ENCODE measurements at regions not wholly inside any gene's neighbourhood (a gene's known extent, or its start where the extent isn't known, plus 50 kb on each side); places are given as distances from the start of the nearest gene placed in this dataset.

GRCh38 chr2:15802657-15803542, 137.4 kb upstream of the MYCN start:
- peaks cover 41% of the 10 kb centered on the region for H3K9me3 ChIP-seq (ENCODE audit: control insufficient read depth, insufficient read depth, low read length)

GRCh38 chr2:15803543-15804245, 136.7 kb upstream of the MYCN start:
- Histone ChIP-seq H3K4me3 (ENCODE audit: low read depth, low read length) (no peak overlapping the region), H3K27me3 (ENCODE audit: control insufficient read depth, insufficient read depth, low read length) (no peaks in the 10 kb centered on the region), H3K9me3 (ENCODE audit: control insufficient read depth, insufficient read depth, low read length) (peaks cover 43% of the 10 kb centered on the region), H3K27ac (ENCODE audit: low read depth, low read length) (no peak overlapping the region)
- CTCF ChIA-PET, result no interaction called here
- TF ChIP-seq CTCF (IDR thresholded peaks at IDR 0.05; ENCODE audit: low read depth, low read length), result no peak
- no peak for DNase-seq (ENCODE audit: low read depth, low spot score)
- POLR2A ChIA-PET, result no interaction called here

More at GRCh38 chr2:15802657-15803542, 137.4 kb upstream of the MYCN start:
- CTCF ChIA-PET, result no interaction called here
- DNase-seq (ENCODE audit: low read depth, low spot score), result no peak
- no peak overlapping the region for H3K27ac ChIP-seq (ENCODE audit: low read depth, low read length)
- no peak overlapping the region for H3K4me3 ChIP-seq (ENCODE audit: low read depth, low read length)
- TF ChIP-seq CTCF (IDR thresholded peaks at IDR 0.05; ENCODE audit: low read depth, low read length), result no peak
- H3K27me3 ChIP-seq (ENCODE audit: control insufficient read depth, insufficient read depth, low read length), result no peaks in the 10 kb centered on the region
- POLR2A ChIA-PET, result no interaction called here

- no peak for DNase-seq (ENCODE audit: low read depth, low spot score)
- CTCF ChIA-PET, result no interaction called here
- H3K4me3 ChIP-seq (ENCODE audit: low read depth, low read length), result no peak overlapping the region
- TF ChIP-seq CTCF (IDR thresholded peaks at IDR 0.05; ENCODE audit: low read depth, low read length), result no peak
- no peak overlapping the region for H3K27ac ChIP-seq (ENCODE audit: low read depth, low read length)
- H3K27me3 ChIP-seq (ENCODE audit: control insufficient read depth, insufficient read depth, low read length), result no peaks in the 10 kb centered on the region
- POLR2A ChIA-PET, result no interaction called here
- H3K9me3 ChIP-seq (ENCODE audit: control insufficient read depth, insufficient read depth, low read length), result peaks cover 46% of the 10 kb centered on the region
Measured at GRCh38 chr2:15804246-15804619, 136.1 kb upstream of the MYCN start.

- ChIA-PET CTCF (no interaction called here), POLR2A (no interaction called here)
Measured at GRCh38 chr2:15804691-15805090, 135.7 kb upstream of the MYCN start.

More at GRCh38 chr2:15804691-15805090, 135.7 kb upstream of the MYCN start:
- Histone ChIP-seq H3K27me3 (ENCODE audit: control insufficient read depth, insufficient read depth, low read length) (no peaks in the 10 kb centered on the region), H3K27ac (ENCODE audit: low read depth, low read length) (no peak overlapping the region), H3K9me3 (ENCODE audit: control insufficient read depth, insufficient read depth, low read length) (peaks cover 48% of the 10 kb centered on the region), H3K4me3 (ENCODE audit: low read depth, low read length) (no peak overlapping the region)
- no peak for TF ChIP-seq CTCF (IDR thresholded peaks at IDR 0.05; ENCODE audit: low read depth, low read length)
- DNase-seq (ENCODE audit: low read depth, low spot score), result no peak

Data from AG04450 (cell line).